HG02763 (cell line): ENCODE measurements at regions not wholly inside any gene's neighbourhood (a gene's known extent, or its start where the extent isn't known, plus 50 kb on each side); places are given as distances from the start of the nearest gene placed in this dataset.
"Not testable (repeated sequence)": the region's sequence is repeated elsewhere in the genome, so short reads cannot be mapped to it uniquely, and the experiment has no call there.

Experiments used
- ATAC-seq: cut with Tn5 transposase; IDR thresholded peaks from one replicate; pipeline ENCODE4 v1.9.1; 2021; ENCODE audit warnings: mild to moderate bottlenecking, moderate library complexity; ENCODE audit not compliant: unreplicated experiment

- ATAC-seq, result no peak
Observed at GRCh38 chr7:94706996-94707740, 51.2 kb upstream of the SGCE start.

- ATAC-seq, result no peak
Observed at GRCh38 chr7:94710256-94710655, 54.3 kb upstream of the SGCE start.

GRCh38 chr7:94722360-94722759, 66.4 kb upstream of the SGCE start:
- ATAC-seq, result not testable (repeated sequence)

- ATAC-seq, result not testable (repeated sequence)
Observed at GRCh38 chr7:94728893-94729292, 73.0 kb upstream of the SGCE start.

- ATAC-seq, result no peak
Observed at GRCh38 chr7:94738071-94738470, 82.1 kb upstream of the SGCE start.

- no peak for ATAC-seq
Observed at GRCh38 chr7:94739180-94739579, 83.2 kb upstream of the SGCE start.

- ATAC-seq, result no peak
Observed at GRCh38 chr7:94740509-94740908, 84.6 kb upstream of the SGCE start.

- no peak for ATAC-seq
Observed at GRCh38 chr7:94741179-94741578, 85.2 kb upstream of the SGCE start.

GRCh38 chr7:94748376-94748775, 92.4 kb upstream of the SGCE start:
- ATAC-seq, result no peak

GRCh38 chr7:94760446-94761100, 104.6 kb upstream of the SGCE start:
- no peak for ATAC-seq

- no peak for ATAC-seq
Observed at GRCh38 chr7:94761451-94761850, 105.5 kb upstream of the SGCE start.

- peak; percentile 53 for ATAC-seq
Observed at GRCh38 chr7:94763268-94763667, 107.3 kb upstream of the SGCE start.

GRCh38 chr7:94769724-94770123, 113.8 kb upstream of the SGCE start:
- ATAC-seq, result no peak

GRCh38 chr7:94778711-94779459, 123.0 kb upstream of the SGCE start:
- ATAC-seq, result no peak

- no peak for ATAC-seq
Observed at GRCh38 chr7:94779861-94780260, 123.9 kb upstream of the SGCE start.

GRCh38 chr7:94781236-94781635, 125.3 kb upstream of the SGCE start:
- ATAC-seq, result no peak

- no peak for ATAC-seq
Observed at GRCh38 chr7:94782777-94783176, 124.6 kb upstream of the PPP1R9A start.

GRCh38 chr7:94787285-94787684, 120.1 kb upstream of the PPP1R9A start:
- ATAC-seq, result no peak

GRCh38 chr7:94788378-94788777, 119.0 kb upstream of the PPP1R9A start:
- not testable (repeated sequence) for ATAC-seq

- ATAC-seq, result no peak
Observed at GRCh38 chr7:94792241-94792640, 115.2 kb upstream of the PPP1R9A start.

- not testable (repeated sequence) for ATAC-seq
Observed at GRCh38 chr7:94797404-94797803, 110.0 kb upstream of the PPP1R9A start.

GRCh38 chr7:94803821-94804220, 103.6 kb upstream of the PPP1R9A start:
- ATAC-seq, result no peak
